ENCODE measurements at regions not wholly inside any gene's neighbourhood (a gene's known extent, or its start where the extent isn't known, plus 50 kb on each side); places are given as distances from the start of the nearest gene placed in this dataset.

DNA sequence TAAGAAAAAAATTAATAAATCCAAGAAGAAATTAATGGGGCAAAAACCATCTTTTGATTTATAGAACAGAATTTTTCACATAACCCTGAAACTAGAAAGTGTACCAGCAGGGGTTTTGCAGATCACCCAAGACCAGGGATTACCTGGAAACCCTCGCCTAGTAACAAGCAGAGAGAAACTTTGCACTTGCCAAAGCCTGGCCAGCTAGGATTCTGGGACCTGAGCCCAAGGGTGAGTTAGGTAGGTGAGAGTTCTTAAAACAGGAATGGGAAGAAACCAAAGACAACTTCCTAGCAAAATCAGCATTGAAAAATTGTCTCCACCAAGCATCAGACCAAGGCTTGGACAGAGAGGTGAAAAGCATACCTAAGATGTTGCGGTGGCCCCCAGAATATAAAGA lies 247.0 kb upstream of the NBEA start:
- no peak for DNase-seq
- TF ChIP-seq POLR2A (IDR thresholded peaks at IDR 0.05; ENCODE audit: low read length) (no peak), GATA1 (IDR thresholded peaks at IDR 0.05; ENCODE audit: low read depth, low read length) (no peak)

GRCh38 chr13:34696296-34696695 lies 245.8 kb upstream of the NBEA start:
- TF ChIP-seq POLR2A (IDR thresholded peaks at IDR 0.05; ENCODE audit: low read length) (no peak), GATA1 (IDR thresholded peaks at IDR 0.05; ENCODE audit: low read depth, low read length) (no peak)

GRCh38 chr13:34696741-34697140 lies 245.3 kb upstream of the NBEA start:
- TF ChIP-seq POLR2A (IDR thresholded peaks at IDR 0.05; ENCODE audit: low read length) (no peak), GATA1 (IDR thresholded peaks at IDR 0.05; ENCODE audit: low read depth, low read length) (no peak)
- DNase-seq: no peak

More at GRCh38 chr13:34696296-34696695, 245.8 kb upstream of the NBEA start:
- DNase-seq: no peak

DNA sequence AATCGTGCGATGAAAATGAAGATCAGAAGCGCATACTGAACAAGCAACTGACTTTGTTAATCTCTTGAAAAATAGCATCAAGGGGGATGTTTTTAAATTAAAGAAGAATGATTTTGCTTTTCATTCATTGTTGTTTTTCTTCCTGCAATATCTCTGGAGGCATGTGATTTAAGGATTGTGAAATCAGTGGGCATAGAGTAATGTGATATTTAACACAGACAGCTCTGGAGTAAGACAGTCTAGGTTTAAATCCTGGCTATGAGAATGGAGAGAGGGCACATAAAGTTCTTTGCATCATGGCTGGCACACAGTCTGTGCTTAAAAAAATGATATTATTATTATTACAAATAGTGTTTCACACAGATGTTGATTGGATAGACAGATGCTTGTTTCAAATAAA lies 243.1 kb upstream of the NBEA start:
- no peak for TF ChIP-seq GATA1 (IDR thresholded peaks at IDR 0.05; ENCODE audit: low read depth, low read length)
- no peak for TF ChIP-seq POLR2A (IDR thresholded peaks at IDR 0.05; ENCODE audit: low read length)
- DNase-seq: no peak

DNA sequence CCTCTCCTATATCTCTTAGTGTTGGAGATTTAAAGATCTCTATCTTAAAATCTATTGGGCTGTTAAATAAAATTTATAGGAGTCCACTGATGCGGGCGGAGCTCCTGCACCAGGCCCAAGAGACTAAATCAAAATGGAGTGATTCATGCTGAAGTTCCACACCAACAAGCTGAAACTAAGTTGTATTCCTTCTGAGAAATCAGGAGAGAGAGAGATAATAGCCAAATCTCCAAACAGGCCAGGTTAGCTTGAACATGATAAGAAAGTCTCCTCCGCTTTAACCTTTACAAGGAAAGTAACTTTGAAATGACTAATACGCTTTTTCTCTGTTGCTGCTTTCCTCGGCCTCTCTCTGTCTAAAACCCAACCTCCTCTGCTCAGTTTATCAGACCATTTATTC lies 241.9 kb upstream of the NBEA start:
- no peak for DNase-seq
- TF ChIP-seq POLR2A (IDR thresholded peaks at IDR 0.05; ENCODE audit: low read length) (no peak), GATA1 (IDR thresholded peaks at IDR 0.05; ENCODE audit: low read depth, low read length) (no peak)

DNA sequence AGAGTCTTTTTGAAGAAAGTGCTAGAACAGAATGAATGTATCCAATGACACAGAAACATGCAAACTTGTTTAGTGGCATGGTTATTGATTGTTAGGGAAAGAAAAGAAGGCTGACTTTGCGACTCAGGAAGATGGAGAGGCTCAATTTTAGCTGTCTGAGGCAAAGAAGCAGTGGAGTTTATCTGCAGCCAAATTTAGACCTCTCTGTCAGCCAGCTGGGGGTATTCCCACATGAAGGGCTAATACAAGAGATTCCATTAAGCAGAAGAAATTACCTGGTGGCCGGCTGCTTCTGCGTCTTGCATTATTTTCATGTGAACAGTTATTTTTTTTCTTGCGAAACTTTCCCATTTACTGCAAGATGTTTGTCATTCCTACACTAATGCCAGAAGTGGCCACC lies 240.2 kb upstream of the NBEA start:
- no peak for TF ChIP-seq GATA1 (IDR thresholded peaks at IDR 0.05; ENCODE audit: low read depth, low read length)
- no peak for TF ChIP-seq POLR2A (IDR thresholded peaks at IDR 0.05; ENCODE audit: low read length)
- no peak for DNase-seq

- TF ChIP-seq POLR2A (IDR thresholded peaks at IDR 0.05; ENCODE audit: low read length): no peak
- no peak for TF ChIP-seq GATA1 (IDR thresholded peaks at IDR 0.05; ENCODE audit: low read depth, low read length)
- no peak for DNase-seq
Measured at GRCh38 chr13:34708566-34709313, 233.3 kb upstream of the NBEA start.

DNA sequence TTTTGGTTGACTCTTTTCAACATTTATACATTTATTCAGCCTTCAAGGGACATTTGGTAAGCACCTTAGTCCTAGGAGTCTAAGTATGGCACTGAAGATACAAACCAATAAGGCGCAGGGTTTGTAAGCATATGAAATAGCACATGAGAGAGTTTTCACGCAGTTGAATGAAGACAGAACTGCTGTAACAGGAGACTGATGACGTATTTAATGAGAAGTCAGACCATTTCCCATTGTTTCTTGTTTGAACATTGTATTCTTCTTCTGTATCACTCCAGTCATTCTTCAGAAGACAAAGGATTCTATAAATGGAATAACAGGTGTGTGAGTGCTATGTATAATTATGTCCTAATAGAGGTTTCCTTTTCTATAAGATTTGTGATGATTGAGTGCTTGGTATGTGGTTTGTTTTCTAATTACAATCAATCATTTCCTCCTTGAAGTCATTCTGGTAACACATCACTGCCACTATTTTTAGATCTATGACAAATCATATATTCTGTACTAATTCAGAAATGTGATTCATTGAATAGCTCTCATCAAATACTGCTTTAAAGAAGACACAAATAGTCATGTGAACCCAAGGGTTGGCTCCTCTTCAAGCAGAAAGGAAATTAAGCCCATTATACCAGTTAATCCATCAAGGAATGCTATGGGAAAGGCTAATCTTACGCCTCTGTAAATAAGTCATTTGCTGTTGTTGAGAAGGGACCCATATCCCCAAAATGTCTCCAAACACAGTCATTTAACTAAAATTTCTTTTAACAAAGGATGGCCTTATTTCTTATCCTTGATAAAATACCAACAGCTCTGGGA lies 222.8 kb upstream of the NBEA start:
- DNase-seq: no peak
- TF ChIP-seq POLR2A (IDR thresholded peaks at IDR 0.05; ENCODE audit: low read length): no peak
- TF ChIP-seq GATA1 (IDR thresholded peaks at IDR 0.05; ENCODE audit: low read depth, low read length): no peak

- TF ChIP-seq POLR2A (IDR thresholded peaks at IDR 0.05; ENCODE audit: low read length) (no peak), GATA1 (IDR thresholded peaks at IDR 0.05; ENCODE audit: low read depth, low read length) (no peak)
- DNase-seq: no peak
Measured at GRCh38 chr13:34720618-34721017, 221.5 kb upstream of the NBEA start.

- DNase-seq: no peak
- TF ChIP-seq POLR2A (IDR thresholded peaks at IDR 0.05; ENCODE audit: low read length) (no peak), GATA1 (IDR thresholded peaks at IDR 0.05; ENCODE audit: low read depth, low read length) (no peak)
Measured at GRCh38 chr13:34721631-34722595, 220.2 kb upstream of the NBEA start.

DNA sequence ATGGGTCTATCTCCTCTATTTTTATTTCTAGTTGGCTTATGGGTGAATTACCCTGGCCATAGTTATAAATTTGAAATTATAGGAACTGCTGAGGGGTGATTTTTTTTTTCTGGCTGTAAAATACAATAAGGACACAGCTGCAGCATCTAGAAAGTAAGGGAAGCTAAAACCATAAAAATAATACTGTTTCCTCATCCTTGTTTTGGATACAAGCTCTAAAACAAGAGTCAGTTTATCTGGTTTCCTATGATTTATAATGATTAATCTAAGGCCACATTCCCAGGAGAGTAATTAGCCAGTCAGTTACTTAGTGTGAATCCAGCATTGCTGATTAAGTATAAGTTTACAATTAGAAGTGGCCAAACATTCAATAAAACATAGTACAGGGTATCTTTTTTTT lies 219.1 kb upstream of the NBEA start:
- DNase-seq: no peak

GRCh38 chr13:34730961-34731360 lies 211.1 kb upstream of the NBEA start:
- DNase-seq: no peak
- TF ChIP-seq POLR2A (IDR thresholded peaks at IDR 0.05; ENCODE audit: low read length) (no peak), GATA1 (IDR thresholded peaks at IDR 0.05; ENCODE audit: low read depth, low read length) (no peak)

More for the DNA sequence above, 219.1 kb upstream of the NBEA start:
- TF ChIP-seq GATA1 (IDR thresholded peaks at IDR 0.05; ENCODE audit: low read depth, low read length) (no peak), POLR2A (IDR thresholded peaks at IDR 0.05; ENCODE audit: low read length) (no peak)

- TF ChIP-seq POLR2A (IDR thresholded peaks at IDR 0.05; ENCODE audit: low read length): no peak
- TF ChIP-seq GATA1 (IDR thresholded peaks at IDR 0.05; ENCODE audit: low read depth, low read length): no peak
- no peak for DNase-seq
Measured at GRCh38 chr13:34731486-34731885, 210.6 kb upstream of the NBEA start.

- no peak for DNase-seq
- TF ChIP-seq GATA1 (IDR thresholded peaks at IDR 0.05; ENCODE audit: low read depth, low read length) (no peak), POLR2A (IDR thresholded peaks at IDR 0.05; ENCODE audit: low read length) (no peak)
Measured at GRCh38 chr13:34733721-34734120, 208.3 kb upstream of the NBEA start.

Data from erythroblast (primary cell).